K562 (cell line): ENCODE measurements at regions not wholly inside any gene's neighbourhood (a gene's known extent, or its start where the extent isn't known, plus 50 kb on each side); places are given as distances from the start of the nearest gene placed in this dataset.

Source experiments
- ATAC-seq: fragments of 200-7000 bp; cut with Tn5 transposase; 3 replicates; pipeline ENCODE4 v1.9.1; 2020; ENCODE audit warnings: moderate library complexity
- BruUV-seq: library from RNA; stranded (reverse); fragments of 400-500 nt; replicated peaks from 2 replicates; lab custom pipeline; 2021; lab: Mats Ljungman, UMichigan
- CTCF ChIA-PET: fragments of 300-600 bp; formaldehyde crosslinking; extraction: SDS; loops from one replicate; lab custom pipeline; 2021; ENCODE audit warnings: low intra/inter-chr PET ratio; lab: Yijun Ruan, JAX
- POLR2A ChIA-PET: fragments of 300-600, 350-650 bp; sonication (Branson Sonifier 250); formaldehyde crosslinking; extraction: SDS; loops from one replicate; lab custom pipeline; 2021; ENCODE audit warnings: antibody characterized with exemption, inconsistent platforms; lab: Yijun Ruan, JAX
- DNase-seq, 4 experiments: peaks; one replicate each; pipeline versions ENCODE4 v3.0.0 to v3.0.0-alpha.2; 2011 to 2018; ENCODE audit warnings: low spot score in 3 of 4, mixed read lengths in 3 of 4; ENCODE audit errors: extremely low read depth in 1 of 4
- FAIRE-seq: peaks from 2 replicates; lab custom pipeline; 2011; peaks lifted over from hg19 to GRCh38; lab: Jason Lieb, UNC
- H2AFZ ChIP-seq: 2 replicates; pipeline ENCODE4 v1.6.0; 2011; ENCODE audit warnings: low read depth, low read length, control low read depth, inconsistent platforms
- H3K27ac ChIP-seq: fragments of 200-600 bp; 3 replicates; pipeline ENCODE4 v1.8.0; 2011; ENCODE audit warnings: low read depth, mild to moderate bottlenecking, control low read depth, inconsistent platforms, low read length, moderate library complexity, mixed read lengths; ENCODE audit errors: extremely low read depth
- H3K27me3 ChIP-seq, 2 experiments: fragments of 300-600 bp in 1 of 2; 2 replicates in 1 of 2; 3 replicates in 1 of 2; pipeline versions ENCODE4 v1.6.0 to v1.8.0; 2011; ENCODE audit warnings: inconsistent platforms in 2 of 2, low read length in 2 of 2, mild to moderate bottlenecking in 1 of 2, mixed read lengths in 1 of 2, moderate library complexity in 1 of 2; ENCODE audit not compliant: control insufficient read depth in 2 of 2, insufficient read depth in 2 of 2
- H3K36me3 ChIP-seq: fragments of 300-600 bp; 3 replicates; pipeline ENCODE4 v1.8.0; 2011; ENCODE audit warnings: mild to moderate bottlenecking, low read length, inconsistent platforms; ENCODE audit not compliant: control insufficient read depth, insufficient read depth
- H3K4me1 ChIP-seq, 2 experiments: fragments of 200-600 bp in 1 of 2; replicated peaks in 1 of 2; 2 replicates in 1 of 2; 3 replicates in 1 of 2; pipeline versions ENCODE4 v1.5.1 to v1.8.0; 2011; ENCODE audit warnings: inconsistent platforms in 2 of 2, low read length in 2 of 2, mild to moderate bottlenecking in 1 of 2, mixed read lengths in 1 of 2, moderate library complexity in 1 of 2; ENCODE audit not compliant: control insufficient read depth in 2 of 2, insufficient read depth in 2 of 2
- H3K4me2 ChIP-seq: 2 replicates; pipeline ENCODE4 v1.6.1; 2011; ENCODE audit warnings: low read length, control low read depth, inconsistent platforms, mixed read lengths; ENCODE audit not compliant: insufficient read depth
- H3K4me3 ChIP-seq: fragments of 200-600 bp; sonication (generic), shearing (Covaris generic); 2 replicates; pipeline ENCODE4 v1.5.1; 2016; ENCODE audit warnings: control low read depth, inconsistent platforms
- H3K79me2 ChIP-seq: fragments of 200-600 bp; 3 replicates; pipeline ENCODE4 v1.8.0; 2011; ENCODE audit warnings: low read length, inconsistent platforms; ENCODE audit not compliant: control insufficient read depth, insufficient read depth
- H3K9ac ChIP-seq, 2 experiments: 2 replicates each; pipeline versions ENCODE4 v1.6.0 to v1.6.1; 2011; ENCODE audit warnings: low read depth in 2 of 2, low read length in 2 of 2, control low read depth in 1 of 2, inconsistent platforms in 1 of 2, mild to moderate bottlenecking in 1 of 2, mixed read lengths in 1 of 2; ENCODE audit not compliant: insufficient read depth in 1 of 2
- H3K9me1 ChIP-seq: one replicate; pipeline ENCODE4 v1.6.0; 2011; ENCODE audit warnings: inconsistent platforms, mild to moderate bottlenecking, low read length, moderate library complexity; ENCODE audit not compliant: control insufficient read depth, insufficient read depth
- H3K9me3 ChIP-seq: replicated peaks from 2 replicates; pipeline ENCODE4 v1.5.1; 2011; ENCODE audit warnings: low read depth, low read length, inconsistent platforms; ENCODE audit not compliant: control insufficient read depth, insufficient read depth
- H4K20me1 ChIP-seq: replicated peaks from 2 replicates; pipeline ENCODE4 v1.6.1; 2011; ENCODE audit warnings: low read length, inconsistent platforms, mixed read lengths; ENCODE audit not compliant: control insufficient read depth, insufficient read depth
- BCOR ChIP-seq: fragments of 450-650 bp; IDR thresholded peaks from 2 replicates; pipeline ENCODE4 v1.6.1; 2016
- BRD4 ChIP-seq: fragments of 200-600 bp; sonication (generic); IDR thresholded peaks from 2 replicates; pipeline ENCODE4 v1.6.1; 2017; ENCODE audit warnings: inconsistent platforms
- CEBPB ChIP-seq: fragments of 450-650 bp; IDR thresholded peaks from 2 replicates; pipeline ENCODE4 v1.6.1; 2016; ENCODE audit warnings: missing genetic modification characterization, missing compliant biosample characterization
- EP300 ChIP-seq: IDR thresholded peaks from 2 replicates; pipeline ENCODE4 v1.6.1; 2012; ENCODE audit warnings: low read length, improper control_type of control experiment
- ERF ChIP-seq: fragments of 450-650 bp; formaldehyde crosslinking; IDR thresholded peaks from 2 replicates; pipeline ENCODE4 v1.4.0; 2020; ENCODE audit warnings: mild to moderate bottlenecking, mixed read lengths
- ETS2 ChIP-seq: IDR thresholded peaks from 2 replicates; pipeline ENCODE4 v1.6.1; 2016; ENCODE audit warnings: borderline replicate concordance, missing genetic modification characterization, mild to moderate bottlenecking, moderate library complexity, missing compliant biosample characterization; ENCODE audit not compliant: poor library complexity, severe bottlenecking
- HDAC3 ChIP-seq: fragments of 450-650 bp; IDR thresholded peaks from 2 replicates; pipeline ENCODE4 v1.6.1; 2018; ENCODE audit warnings: borderline replicate concordance, mild to moderate bottlenecking, moderate library complexity; ENCODE audit not compliant: partially characterized antibody
- L3MBTL2 ChIP-seq: fragments of 450-650 bp; IDR thresholded peaks from 2 replicates; pipeline ENCODE4 v1.6.1; 2016; ENCODE audit warnings: mild to moderate bottlenecking, moderate library complexity
- MAFF ChIP-seq: IDR thresholded peaks from 2 replicates; pipeline ENCODE4 v1.6.1; 2012; ENCODE audit warnings: low read length, improper control_type of control experiment
- MEF2A ChIP-seq: IDR thresholded peaks from 2 replicates; pipeline ENCODE4 v1.6.1; 2011; ENCODE audit warnings: low read depth, mild to moderate bottlenecking, low read length, moderate library complexity; ENCODE audit not compliant: control insufficient read depth
- MYC ChIP-seq, 2 experiments: fragments of 250-450 bp in 1 of 2; sonication (Bioruptor Pico) in 1 of 2; IDR thresholded peaks; 2 replicates each; pipeline versions ENCODE4 v1.5.1 to v1.6.1; 2012 to 2021; ENCODE audit warnings: low read depth in 2 of 2, borderline replicate concordance in 1 of 2, improper control_type of control experiment in 1 of 2, low read length in 1 of 2, mild to moderate bottlenecking in 1 of 2, moderate library complexity in 1 of 2
- NBN ChIP-seq: fragments of 450-650 bp; IDR thresholded peaks from 2 replicates; pipeline ENCODE4 v1.6.1; 2016; ENCODE audit warnings: low read depth, mild to moderate bottlenecking
- NCOR1 ChIP-seq: fragments of 450-650 bp; IDR thresholded peaks from 2 replicates; pipeline ENCODE4 v1.6.1; 2016; ENCODE audit warnings: mild to moderate bottlenecking, moderate library complexity
- NR2F6 ChIP-seq: fragments of 450-650 bp; formaldehyde crosslinking; IDR thresholded peaks from 2 replicates; pipeline ENCODE4 v1.4.0; 2020; ENCODE audit warnings: mild to moderate bottlenecking
- RBM25 ChIP-seq: fragments of 200-400 bp; formaldehyde crosslinking; IDR thresholded peaks from 2 replicates; pipeline ENCODE4 v1.6.1; 2018; ENCODE audit warnings: low read length, low read depth, moderate library complexity; ENCODE audit not compliant: severe bottlenecking
- RCOR1 ChIP-seq, 2 experiments: IDR thresholded peaks; 2 replicates each; pipeline ENCODE4 v1.6.1; 2012; ENCODE audit warnings: low read depth in 2 of 2, low read length in 2 of 2, borderline replicate concordance in 1 of 2, improper control_type of control experiment in 1 of 2
- SNIP1 ChIP-seq: fragments of 450-650 bp; IDR thresholded peaks from 2 replicates; pipeline ENCODE4 v1.7.1; 2017; ENCODE audit warnings: low read depth, mild to moderate bottlenecking
- THRAP3 ChIP-seq: fragments of 450-650 bp; IDR thresholded peaks from 2 replicates; pipeline ENCODE4 v1.6.1; 2016; ENCODE audit warnings: mild to moderate bottlenecking, inconsistent platforms, borderline replicate concordance
- ZNF212 ChIP-seq: fragments of 450-650 bp; formaldehyde crosslinking; IDR thresholded peaks from 2 replicates; pipeline ENCODE4 v1.4.0; 2020; ENCODE audit warnings: mild to moderate bottlenecking
- ZNF282 ChIP-seq: sonication (generic); formaldehyde crosslinking; IDR thresholded peaks from 2 replicates; pipeline ENCODE4 v1.8.1; 2023; ENCODE audit warnings: missing genetic modification reagents
- ZNF668 ChIP-seq: fragments of 250-450 bp; sonication (Bioruptor Pico); IDR thresholded peaks from 2 replicates; pipeline ENCODE4 v1.8.0; 2022; ENCODE audit warnings: mild to moderate bottlenecking, inconsistent platforms
- ZNF695 ChIP-seq: fragments of 450-650 bp; formaldehyde crosslinking; IDR thresholded peaks from 2 replicates; pipeline ENCODE4 v1.4.0; 2020; ENCODE audit warnings: mild to moderate bottlenecking, moderate library complexity
- WGBS: fragments of 100-300 bp; shearing (Covaris generic); methylation state at CpG from one replicate; pipeline ENCODE4 v1.1.6; 2016; ENCODE audit warnings: low coverage, mixed read lengths; ENCODE audit not compliant: insufficient coverage; ENCODE audit errors: missing lambda C conversion rate; 5-methylcytosine and 5-hydroxymethylcytosine counted together
- in situ Hi-C: fragments of 300-500 bp; cut with MboI; formaldehyde crosslinking; loops from 4 replicates; pipeline ENCODE4 v1.15.0; 2018; ENCODE audit warnings: inconsistent platforms, mixed read lengths
- intact Hi-C: fragments of 100-400 bp; cut with micrococcal nuclease; formaldehyde crosslinking; loops from 2 replicates; pipeline ENCODE4 v1.14.2; 2022
- TF ChIP-seq, protein P1 (sequence below): fragments of 450-650 bp; formaldehyde crosslinking; IDR thresholded peaks from 2 replicates; pipeline ENCODE4 v1.4.0; 2022; ENCODE audit warnings: missing genetic modification characterization
- TF ChIP-seq, protein P2 (sequence below): fragments of 450-650 bp; IDR thresholded peaks from 2 replicates; pipeline ENCODE4 v1.6.1; 2016; ENCODE audit warnings: antibody characterized with exemption

DNA sequence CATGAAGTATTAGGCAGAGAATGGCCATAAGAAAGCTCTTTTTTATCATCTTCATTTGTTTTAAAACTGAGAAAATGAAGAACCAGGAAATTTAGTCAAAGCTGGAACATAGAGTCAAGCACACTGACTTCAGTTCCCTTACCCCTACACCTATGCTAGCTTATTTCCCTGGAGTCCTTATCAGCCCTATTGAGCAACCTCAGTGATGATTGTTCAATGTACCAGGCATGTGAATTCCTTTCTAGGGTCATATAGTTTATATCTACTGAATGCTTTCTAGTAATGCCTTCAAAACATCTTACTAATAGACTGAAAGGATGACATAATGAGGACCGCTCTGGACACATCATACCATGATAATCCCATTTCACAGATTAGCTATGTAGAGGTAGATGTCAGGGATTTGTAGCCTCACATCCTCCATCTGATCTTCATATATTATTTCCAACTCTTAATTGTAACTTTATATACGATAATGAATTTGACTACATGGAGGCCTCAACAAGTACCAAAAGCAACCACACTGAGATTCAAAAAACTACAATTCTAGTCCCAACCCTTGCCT lies 460.4 kb upstream of the DYNLRB2 start:
- ATAC-seq (no peak), FAIRE-seq (no peak), DNase-seq (no peak)
- ChIA-PET POLR2A (interaction anchor here (1.2 to 1.5 kb wide), 3 partner anchors 15 to 180 kb away, joined by 3 to 4 read pairs (median 4); no protein-coding TSS in a partner anchor), CTCF (no interaction called here)
- no peaks in the 10 kb centered on the region for H3K9me1 ChIP-seq
- WGBS: 60% methylated on average over 2 of the region's 2 CpGs
- no peaks in the 10 kb centered on the region for H4K20me1 ChIP-seq
- H3K79me2 ChIP-seq: no peaks in the 10 kb centered on the region
- H3K36me3 ChIP-seq: no peaks in the 10 kb centered on the region
- no peak overlapping the region for H2AFZ ChIP-seq
- no peak overlapping the region for H3K9ac ChIP-seq
- peaks cover 0 to 6% of the 10 kb centered on the region in 2 experiments; a peak in 3 of 5 replicates for H3K4me1 ChIP-seq
- no TSS peak for BruUV-seq
- no peaks in the 10 kb centered on the region for H3K9me3 ChIP-seq
- in situ Hi-C loops (no loop called here), intact Hi-C loops (loop anchor here (5.0 to 10.0 kb wide), 3 partner anchors 63 to 233 kb away; no protein-coding TSS in a partner anchor)
- no peak overlapping the region for H3K27ac ChIP-seq
- H3K4me2 ChIP-seq: no peak overlapping the region
- no peak overlapping the region for H3K4me3 ChIP-seq
- H3K27me3 ChIP-seq: no peaks in the 10 kb centered on the region
- peak; percentile 51; the same call in 1 of the 2 replicates for TF ChIP-seq BCOR
- TF ChIP-seq, protein P1, sequence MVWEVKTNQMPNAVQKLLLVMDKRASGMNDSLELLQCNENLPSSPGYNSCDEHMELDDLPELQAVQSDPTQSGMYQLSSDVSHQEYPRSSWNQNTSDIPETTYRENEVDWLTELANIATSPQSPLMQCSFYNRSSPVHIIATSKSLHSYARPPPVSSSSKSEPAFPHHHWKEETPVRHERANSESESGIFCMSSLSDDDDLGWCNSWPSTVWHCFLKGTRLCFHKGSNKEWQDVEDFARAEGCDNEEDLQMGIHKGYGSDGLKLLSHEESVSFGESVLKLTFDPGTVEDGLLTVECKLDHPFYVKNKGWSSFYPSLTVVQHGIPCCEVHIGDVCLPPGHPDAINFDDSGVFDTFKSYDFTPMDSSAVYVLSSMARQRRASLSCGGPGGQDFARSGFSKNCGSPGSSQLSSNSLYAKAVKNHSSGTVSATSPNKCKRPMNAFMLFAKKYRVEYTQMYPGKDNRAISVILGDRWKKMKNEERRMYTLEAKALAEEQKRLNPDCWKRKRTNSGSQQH (CRISPR knock-in tag): no peak
- no peak for TF ChIP-seq L3MBTL2
- TF ChIP-seq ZNF668 (CRISPR knock-in tag): no peak
- no peak for TF ChIP-seq BRD4
- no peak for TF ChIP-seq SNIP1
- TF ChIP-seq ERF (CRISPR knock-in tag): no peak
- peak in 1 of 2 experiments; percentile 54; a peak in 2 of 4 replicates for TF ChIP-seq RCOR1 (IDR thresholded peaks at IDR 0.05; ENCODE audit: borderline replicate concordance in 1 of 2, low read depth in 2 of 2, low read length in 2 of 2)
- TF ChIP-seq THRAP3: no peak
- no peak for TF ChIP-seq EP300
- TF ChIP-seq RBM25: peak; percentile 91
- TF ChIP-seq CEBPB (tag): peak; percentile 45
- TF ChIP-seq NR2F6 (CRISPR knock-in tag): no peak
- TF ChIP-seq HDAC3: no peak
- no peak for TF ChIP-seq MYC (IDR thresholded peaks at IDR 0.05; ENCODE audit: low read depth, low read length)
- no peak for TF ChIP-seq MYC (CRISPR knock-in tag; IDR thresholded peaks at IDR 0.05; ENCODE audit: borderline replicate concordance, low read depth)
- no peak for TF ChIP-seq ZNF282 (CRISPR knock-in tag)
- TF ChIP-seq NBN: no peak
- TF ChIP-seq, protein P2, sequence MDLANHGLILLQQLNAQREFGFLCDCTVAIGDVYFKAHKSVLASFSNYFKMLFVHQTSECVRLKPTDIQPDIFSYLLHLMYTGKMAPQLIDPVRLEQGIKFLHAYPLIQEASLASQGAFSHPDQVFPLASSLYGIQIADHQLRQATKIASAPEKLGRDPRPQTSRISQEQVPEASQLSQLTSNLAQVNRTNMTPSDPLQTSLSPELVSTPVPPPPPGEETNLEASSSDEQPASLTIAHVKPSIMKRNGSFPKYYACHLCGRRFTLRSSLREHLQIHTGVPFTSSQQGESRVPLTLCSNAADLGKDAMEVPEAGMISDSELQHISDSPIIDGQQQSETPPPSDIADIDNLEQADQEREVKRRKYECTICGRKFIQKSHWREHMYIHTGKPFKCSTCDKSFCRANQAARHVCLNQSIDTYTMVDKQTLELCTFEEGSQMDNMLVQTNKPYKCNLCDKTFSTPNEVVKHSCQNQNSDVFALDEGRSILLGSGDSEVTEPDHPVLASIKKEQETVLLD: no peak
- no peak for TF ChIP-seq ETS2 (tag)
- TF ChIP-seq NCOR1: no peak
- no peak for TF ChIP-seq MEF2A
- no peak for TF ChIP-seq ZNF695 (CRISPR knock-in tag)
- TF ChIP-seq ZNF212 (CRISPR knock-in tag): no peak
- TF ChIP-seq MAFF: no peak
